AG08395 (cell line): ENCODE measurements at regions not wholly inside any gene's neighbourhood (a gene's known extent, or its start where the extent isn't known, plus 50 kb on each side); places are given as distances from the start of the nearest gene placed in this dataset.

Source experiments
- DNase-seq: peaks from one replicate; pipeline ENCODE4 v3.0.0; 2012; ENCODE audit warnings: mixed read lengths, low spot score

DNA sequence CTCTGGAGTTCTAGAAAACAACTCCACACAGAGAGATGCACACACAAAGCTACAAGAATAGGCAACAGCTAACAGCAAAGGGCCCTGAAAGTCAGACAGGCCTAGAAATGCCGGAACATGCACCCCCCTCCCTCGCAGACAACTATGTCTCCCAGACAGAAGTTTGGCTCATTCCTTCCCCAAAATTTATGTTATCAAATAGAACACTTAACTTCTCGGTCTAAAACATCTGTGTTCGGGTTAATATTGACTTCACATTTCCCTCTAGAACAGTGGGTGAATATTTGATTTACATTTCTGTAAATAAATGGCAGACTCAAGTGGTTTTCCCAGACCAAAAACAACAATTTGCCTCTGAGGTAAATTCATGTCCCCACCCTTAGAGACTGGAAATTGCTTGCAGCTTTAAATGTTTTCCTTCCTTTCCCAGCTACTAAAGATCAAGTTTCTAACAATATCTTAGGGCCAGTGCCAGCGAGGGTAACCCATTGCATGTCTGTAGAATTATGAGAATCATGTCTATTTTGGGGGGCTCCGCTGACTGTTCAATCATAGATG, 92.5 kb upstream of the INHBA start:
- no peak for DNase-seq

DNA sequence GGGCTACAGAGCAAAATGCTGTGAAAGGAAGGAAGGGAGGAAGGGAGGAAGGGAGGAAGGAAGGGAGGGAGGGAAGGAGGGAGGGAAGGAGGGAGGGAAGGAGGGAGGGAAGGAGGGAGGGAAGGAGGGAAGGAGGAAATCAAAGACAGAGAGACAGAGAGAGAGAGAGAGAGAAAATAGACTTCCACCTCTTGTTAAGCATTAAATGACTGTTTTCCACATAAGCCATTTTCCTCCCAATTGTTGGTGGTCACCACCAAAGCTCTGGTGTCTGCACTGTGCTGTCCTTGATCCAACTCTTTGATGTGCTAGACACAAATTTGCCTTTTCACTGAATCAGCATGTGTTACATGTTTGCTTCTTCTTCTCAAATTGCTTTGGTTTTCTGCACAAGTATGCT, 90.7 kb upstream of the INHBA start:
- no peak for DNase-seq

DNA sequence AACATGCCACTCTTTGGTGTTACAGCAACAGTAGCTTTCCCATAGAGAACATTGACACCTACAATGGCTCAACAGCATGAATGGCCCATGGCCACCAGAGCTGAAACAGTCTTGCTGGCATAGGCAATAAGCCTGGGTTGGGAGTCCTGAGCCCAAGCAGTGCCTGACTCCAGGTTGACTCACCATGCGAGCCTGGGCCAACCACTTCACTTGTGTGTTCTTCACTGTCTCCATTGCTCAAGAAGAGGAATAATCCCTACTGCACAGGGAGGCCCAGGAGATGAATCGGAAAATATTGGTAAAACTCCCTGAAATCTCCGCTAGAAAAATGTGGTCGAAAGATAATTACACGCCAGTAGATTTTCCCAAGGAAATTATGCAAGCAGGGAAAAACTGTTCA, 89.2 kb upstream of the INHBA start:
- DNase-seq = peak; percentile 77

DNA sequence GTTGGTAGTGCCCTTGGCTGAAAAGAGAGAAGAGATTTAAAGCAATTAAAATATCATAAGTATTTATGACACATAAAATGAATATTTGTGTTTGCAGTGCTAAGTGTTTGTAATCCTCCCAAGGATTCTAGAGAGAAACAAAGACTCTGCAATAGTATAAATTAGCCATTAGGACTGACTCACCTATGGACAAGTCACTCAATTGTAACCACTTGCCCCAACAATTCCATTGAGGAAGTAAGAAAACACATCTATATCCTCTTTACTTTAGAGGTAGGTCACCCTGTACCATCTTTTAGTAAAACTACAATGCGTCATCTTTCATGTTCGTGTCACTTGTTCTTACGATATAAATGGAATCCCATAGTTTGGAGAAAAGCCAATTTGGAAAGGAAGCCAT, 85.7 kb upstream of the INHBA start:
- peak; percentile 6 for DNase-seq

DNA sequence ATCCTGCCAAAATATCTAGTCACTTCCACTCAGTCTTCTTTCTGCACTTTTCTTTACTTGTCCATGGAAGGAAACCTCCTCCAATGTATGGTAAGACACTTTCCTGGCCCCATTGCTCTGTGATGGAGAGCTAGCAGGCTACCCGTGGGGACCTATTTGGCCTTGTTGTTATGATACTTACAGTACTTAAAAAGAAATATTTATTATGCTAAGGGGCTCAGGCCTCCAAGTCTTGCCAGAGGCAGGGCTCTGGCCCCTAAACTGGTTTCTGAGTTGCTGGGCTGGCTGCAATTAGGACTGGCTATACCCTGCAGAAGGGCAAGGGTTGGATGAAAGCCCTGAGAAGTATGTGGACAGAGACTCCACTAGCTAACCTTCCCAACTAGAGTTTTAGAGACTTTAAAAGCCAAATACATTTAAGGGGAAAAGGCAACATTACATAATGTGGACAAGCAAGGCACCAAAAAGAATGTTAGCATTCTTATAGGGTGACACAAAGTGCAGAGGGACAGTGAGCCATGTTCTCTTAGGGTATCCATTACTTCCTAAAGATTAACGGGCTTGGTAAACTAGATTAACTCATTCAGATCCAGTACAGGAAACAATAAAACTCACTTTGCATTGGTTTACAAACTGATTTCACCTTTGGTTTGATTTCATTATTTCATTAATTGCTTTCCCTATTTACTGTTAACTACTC, 84.9 kb upstream of the INHBA start:
- peak; percentile 19 for DNase-seq

DNA sequence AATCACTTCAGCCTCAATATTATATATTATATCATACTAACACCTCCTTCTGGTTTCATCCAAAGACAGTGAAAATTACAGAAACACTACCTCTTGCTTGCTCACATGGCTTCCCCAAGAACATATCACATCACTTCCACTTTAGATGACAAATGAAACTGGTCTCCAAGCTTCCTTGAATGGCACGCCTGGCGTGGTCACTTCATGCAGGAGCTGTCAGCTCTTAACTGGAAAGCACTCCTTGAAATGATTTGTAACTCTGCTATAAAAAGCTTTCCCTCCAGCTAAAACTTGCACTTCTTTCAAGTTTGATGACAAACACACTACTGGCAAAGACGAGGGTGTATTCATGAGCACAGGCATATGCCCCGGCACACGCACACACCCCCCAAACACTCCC, 84.1 kb upstream of the INHBA start:
- DNase-seq = peak; percentile 11

DNA sequence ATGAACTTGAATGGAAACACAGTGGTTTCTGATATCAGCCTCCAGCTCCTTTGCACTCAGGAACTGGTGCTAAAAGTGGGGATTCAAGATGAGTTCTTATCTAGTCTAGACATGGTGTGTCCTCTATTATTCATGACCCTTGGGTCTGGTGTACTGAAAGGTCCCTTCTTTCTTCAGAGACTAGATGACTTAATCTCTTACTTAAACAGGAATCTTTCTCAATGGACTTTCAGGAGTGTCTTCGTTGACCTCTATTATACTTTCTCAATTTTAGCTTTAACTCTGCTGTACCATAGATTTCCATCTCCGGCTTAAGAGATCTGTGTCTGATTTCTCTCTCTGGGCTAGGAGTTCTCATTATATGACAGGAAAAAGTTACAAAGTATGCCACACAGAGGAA, 83.5 kb upstream of the INHBA start:
- no peak for DNase-seq

DNA sequence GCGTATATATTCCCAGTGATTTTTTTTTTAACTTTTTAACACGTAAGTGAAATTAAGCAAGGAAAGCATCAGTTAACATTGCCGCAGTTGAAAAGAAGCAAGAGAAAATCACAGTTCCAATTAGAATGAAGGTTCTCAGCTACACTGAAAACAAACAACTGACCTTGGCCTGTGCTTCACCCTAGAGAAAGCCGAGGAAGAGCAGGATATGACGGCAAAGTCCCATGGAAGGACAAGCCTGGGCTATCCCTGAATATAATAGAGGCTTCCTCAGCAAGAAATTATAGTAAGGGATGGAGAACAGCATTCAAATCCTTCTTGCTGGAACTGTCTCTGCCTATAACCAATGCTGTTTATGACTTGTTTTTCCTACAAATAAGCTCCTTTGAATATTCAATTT, 83.0 kb upstream of the INHBA start:
- DNase-seq = no peak

DNA sequence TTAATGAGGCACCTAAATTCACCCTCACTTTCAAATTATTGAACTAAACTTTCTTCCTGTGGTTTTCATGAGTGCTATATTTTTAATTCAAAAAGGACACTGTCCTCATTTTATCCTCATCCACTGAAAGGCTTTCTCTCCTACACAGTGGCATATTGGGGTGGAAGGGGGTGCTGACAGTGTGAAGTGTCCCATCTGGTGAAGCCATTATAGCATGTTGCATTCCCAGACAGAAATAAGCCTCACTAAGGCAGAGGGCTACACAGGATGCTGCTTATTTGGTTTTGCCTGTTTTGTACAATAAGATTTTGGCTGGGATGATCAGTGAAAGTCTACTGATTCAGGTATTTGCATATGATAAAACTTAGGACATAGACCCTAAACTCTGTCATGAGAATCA, 82.4 kb upstream of the INHBA start:
- no peak for DNase-seq

DNA sequence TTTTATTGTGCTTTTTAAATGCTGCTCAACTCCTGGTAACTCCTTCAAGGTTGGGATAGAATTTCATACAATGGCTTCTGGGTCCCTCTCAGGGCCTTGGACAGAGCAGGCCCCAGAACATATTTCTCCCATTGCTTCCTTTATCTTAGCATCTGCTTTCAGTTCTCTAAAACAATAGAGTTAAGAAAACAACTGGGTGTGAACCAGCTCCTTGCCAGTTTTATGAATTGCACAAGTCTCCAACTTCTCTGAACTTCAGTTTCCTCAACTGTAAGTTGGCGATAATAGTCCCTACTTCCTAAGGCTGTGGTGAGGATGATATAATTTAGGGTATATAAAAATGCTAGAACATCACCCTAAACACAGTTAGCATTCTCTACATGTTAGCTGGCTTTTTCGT, 77.0 kb upstream of the INHBA start:
- no peak for DNase-seq

DNA sequence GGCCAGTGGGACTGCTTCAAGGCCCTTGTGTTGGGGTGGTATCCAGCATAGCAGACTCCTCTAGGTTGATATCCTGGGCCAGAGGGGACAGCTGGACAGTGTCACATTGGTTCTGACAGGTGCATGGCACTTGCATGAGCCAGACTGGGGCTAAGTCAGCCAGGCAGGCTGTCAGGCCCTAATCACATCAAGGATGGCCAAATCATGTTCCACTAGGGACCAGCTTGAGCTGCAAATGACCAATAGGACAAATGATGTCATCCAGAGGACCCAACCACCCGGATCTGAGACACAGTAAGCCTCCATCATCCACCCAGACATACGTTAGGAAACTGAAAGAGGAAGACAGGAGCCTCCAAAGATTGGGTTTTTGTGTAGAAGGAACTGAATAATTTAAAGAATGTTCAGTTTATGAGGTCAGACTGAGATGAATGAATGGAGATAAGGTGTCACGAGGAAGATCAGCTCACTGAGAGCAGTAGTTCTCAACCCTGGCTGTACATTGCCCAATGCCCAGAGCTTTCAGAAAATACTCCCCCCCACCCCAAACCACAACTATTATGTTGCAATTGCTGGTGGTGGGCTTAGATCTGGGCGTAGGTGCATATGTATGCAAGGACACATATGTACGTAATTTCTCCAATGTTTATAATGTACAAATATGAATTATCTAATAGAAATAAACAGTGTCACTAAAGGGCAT, 75.2 kb upstream of the INHBA start:
- no peak for DNase-seq

DNA sequence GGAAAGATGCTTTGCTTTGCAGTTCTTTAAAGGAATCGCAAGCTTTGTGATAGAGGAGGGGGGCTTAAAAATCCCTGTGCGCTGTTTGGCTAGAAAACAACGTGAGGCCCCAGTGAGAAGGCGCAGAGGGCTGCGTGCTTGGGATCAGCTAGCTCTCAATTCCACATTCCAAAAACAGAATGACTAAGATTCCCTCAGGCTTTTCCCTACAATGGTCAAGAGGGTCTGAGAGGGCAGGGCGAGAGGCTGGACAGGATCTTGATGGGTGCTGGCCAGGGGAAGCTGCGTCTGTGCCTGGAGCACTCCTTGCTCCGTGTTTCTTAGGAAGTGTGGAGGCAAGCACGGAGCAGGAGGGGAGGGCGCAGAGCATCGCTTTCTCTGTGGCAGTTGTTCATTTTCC, 72.1 kb upstream of the INHBA start:
- DNase-seq = no peak

DNA sequence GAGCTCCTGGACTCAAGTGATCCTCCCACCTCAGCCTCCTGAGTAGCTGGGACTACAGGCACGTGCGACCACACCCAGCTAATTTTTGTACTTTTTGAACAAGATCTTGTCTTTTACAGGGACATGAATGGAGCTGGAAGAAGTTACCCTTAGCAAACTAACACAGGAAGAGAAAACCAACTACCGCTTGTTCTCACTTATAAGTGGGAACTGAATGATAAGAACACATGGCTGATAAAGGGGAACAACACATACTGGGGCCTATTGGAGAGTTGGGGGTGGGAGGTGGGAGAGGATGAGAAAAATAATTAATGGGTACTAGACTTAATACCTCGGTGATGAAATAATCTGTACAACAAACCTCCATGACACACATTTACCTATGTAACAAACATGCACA, 70.9 kb upstream of the INHBA start:
- DNase-seq = no peak

DNA sequence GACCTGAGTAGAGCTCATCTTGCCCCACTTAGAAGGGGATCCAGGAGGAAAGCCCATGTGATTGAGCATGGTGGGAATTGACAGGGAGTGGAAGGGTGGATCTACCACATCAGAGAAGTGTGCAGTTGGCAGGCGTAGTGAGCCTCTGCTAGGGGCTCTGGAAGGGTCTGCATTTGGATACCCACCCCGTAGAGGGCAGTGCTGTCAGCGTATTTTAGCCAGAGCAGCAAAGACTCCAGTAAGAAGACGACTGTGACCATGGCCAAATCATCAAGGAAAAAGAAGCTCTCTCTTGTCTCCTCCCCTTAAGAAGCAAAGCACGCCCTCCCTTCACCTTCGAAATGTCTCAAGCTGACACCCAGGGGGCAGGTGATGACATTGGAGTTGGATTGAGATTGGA, 68.8 kb upstream of the INHBA start:
- no peak for DNase-seq

DNA sequence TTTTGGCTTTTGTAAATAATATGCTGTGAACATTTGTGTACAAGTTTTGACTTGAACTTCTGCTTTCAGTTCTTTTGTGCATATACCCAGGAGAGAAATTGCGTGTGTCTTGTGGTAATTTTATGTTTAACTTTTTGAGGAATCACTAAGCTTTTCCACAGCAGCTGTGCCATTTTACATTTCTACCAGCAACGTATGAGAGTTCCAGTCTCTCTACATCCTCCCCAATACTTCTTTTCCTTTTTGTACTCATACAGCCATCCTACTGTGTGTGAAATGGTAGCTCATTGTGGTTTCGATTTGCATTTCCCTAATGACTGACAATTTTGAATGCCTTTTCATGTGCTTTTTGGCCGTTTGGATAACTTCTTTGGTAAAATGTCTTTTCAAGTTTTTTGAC, 66.3 kb upstream of the INHBA start:
- no peak for DNase-seq

DNA sequence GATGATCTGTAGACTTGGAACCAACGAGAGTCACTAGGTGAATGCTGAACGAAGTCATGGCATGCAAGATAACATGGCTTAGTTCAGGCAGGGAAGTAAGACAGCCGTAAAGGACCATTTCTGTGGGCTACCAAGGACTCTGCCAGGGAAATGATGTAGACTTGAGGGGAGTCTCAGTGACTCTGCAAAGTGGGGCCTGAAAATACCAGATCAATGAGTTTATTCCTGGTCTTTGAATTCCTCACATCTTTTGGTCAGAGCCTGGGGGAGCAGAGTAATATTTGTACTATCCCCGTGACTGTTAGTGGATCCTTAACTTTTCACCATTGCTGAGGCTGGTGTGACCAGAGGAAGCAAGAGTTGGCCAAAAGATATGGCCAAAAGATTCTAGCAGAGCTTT, 60.7 kb upstream of the INHBA start:
- no peak for DNase-seq

DNA sequence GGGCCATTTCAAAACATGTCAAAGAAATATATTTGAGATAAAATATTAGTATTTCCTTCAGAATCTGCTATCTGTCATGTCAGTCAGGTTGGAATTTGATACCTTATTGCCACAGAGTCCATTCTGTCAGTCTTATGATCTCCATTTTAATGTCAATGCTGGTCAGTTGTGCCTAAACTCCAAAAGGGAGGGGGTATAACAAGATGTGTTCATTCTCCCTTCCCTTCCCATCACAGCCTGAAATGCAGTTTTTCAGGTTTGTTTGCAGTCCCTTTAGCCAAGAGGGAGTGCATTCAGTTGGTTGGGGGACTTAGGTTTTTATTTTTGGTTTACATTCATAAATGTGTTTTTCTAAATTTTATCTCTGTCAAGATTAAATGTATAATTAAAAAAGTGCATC, 59.8 kb upstream of the INHBA start:
- no peak for DNase-seq

DNA sequence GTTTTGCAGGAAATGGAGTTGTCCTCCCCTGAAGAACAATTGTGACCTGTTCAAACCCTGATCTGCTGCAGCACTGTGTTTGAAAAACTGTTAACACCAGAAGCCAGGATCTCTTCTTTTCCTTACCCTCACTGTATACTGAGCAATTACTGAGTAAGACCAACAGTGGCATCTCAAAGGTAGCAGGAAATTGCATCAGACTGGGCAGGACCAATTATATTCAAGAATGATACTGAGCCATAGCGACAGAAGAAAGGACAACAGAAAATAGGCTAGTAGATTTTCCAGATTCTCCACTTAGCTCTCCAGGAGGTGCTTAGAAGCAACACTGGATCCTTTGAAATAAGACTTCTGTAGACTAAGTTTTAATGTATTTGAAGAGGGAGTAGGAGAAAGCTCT, 57.4 kb upstream of the INHBA start:
- no peak for DNase-seq

DNA sequence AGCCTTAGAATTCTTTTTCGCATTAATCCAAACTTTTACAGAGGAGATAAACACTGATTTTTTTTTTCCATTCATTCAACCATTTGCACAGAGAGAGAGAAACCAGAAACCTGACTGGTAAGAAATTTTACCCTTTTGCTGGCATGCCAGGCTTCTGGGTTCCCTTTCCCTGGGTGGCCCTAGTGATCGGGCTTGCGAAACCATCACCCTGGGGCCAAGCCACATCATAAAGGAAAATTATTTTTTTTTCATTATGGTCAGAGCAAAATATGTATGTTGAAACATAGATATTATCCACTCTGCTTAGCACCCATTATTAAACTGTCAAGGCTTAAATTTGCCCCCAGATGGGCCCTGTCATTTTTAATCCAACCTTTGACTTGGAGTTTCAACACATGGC, 55.4 kb upstream of the INHBA start:
- no peak for DNase-seq

DNA sequence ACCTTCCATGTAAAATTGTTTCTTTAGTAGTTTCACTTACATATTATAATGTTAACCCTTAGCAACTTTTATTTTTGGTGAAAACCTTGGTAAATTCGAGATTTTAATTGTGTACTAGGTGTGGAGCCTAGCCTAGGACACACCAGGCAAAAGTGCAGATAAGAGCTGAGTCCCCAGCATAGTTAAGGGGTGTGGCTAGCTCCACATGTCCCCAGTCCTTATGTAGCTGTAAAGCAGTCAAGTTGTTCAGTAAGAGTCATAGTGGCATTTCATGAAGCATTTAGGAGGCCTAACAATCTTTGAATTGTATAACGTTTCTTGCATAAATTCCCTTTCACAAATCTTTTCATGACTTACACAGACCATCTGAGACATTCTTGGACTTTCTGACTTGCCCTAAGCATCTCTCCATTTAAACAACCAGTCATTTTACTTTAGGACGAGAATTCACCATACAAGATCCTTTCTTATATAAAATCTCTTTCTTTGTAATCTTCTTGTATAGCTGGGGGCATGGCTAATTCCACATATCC, 53.8 kb upstream of the INHBA start:
- no peak for DNase-seq

DNA sequence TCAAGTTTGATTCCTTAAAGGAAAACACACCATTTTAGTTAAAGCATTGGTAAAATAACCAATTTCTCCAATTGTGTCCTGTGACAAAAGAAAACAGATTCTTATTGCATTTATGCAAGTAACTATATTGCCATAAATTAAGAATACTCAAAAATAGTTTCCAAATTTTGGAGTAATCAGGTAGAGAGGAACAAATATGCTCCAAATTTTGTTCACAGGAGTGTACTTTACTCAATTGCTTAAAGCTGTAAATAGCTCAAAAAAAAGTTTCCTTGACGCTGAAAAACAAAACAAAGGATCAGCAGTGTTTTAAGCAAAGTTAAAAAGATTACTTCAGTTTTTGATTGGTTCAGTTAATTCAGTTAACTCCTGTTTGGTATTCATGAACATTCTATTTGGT, 52.2 kb upstream of the INHBA start:
- DNase-seq = no peak

DNA sequence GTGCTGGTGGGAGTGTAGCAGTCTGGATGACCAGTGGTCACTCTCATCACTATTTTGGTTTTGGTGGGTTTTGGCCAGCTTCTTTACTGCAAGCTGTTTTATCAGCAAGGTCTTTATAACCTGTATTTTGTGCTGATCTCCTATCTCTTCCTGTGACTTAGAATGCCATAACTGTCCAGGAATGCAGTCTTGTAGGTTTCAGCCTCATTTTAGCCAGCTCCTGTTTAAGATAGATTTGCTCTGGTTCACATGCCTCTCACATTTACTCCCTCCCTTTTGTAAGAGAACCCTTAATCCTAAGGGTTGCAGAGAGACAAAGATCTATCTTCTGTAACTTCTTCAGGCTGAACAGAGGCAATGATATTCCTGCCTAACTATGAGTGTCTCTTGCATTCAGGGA, 51.2 kb upstream of the INHBA start:
- no peak for DNase-seq
